COLO668 (cell line): ENCODE measurements at regions not wholly inside any gene's neighbourhood (a gene's known extent, or its start where the extent isn't known, plus 50 kb on each side); places are given as distances from the start of the nearest gene placed in this dataset.

Experiments
- DNase-seq: peaks from one replicate; lab custom pipeline; 2025; ENCODE audit not compliant: unreplicated experiment; lab: John Stamatoyannopoulos, UW

GRCh38 chr4:11898796-11899195, 470.1 kb upstream of the HS3ST1 start:
- DNase-seq: no peak

DNA sequence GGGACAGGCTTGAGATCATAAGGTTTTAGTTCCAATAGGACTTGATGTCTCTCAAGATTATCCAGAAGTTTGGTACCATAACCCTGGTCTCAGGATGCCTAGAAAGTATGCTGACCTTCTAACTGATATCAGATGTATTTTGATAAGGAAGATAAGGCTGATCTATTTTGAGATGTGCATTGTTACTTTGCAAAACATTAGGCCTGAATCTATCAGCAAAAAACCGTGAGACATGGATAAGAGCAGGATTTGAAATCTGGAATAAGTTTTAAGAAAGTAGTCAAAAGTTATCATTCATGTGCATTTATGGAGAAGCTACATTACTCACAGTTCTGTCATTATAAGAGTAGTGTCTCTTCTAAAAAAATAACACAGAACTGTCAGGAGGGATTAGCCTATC, 467.1 kb upstream of the HS3ST1 start:
- DNase-seq: no peak

GRCh38 chr4:11894977-11895376, 466.3 kb upstream of the HS3ST1 start:
- no peak for DNase-seq

GRCh38 chr4:11894221-11894620, 465.5 kb upstream of the HS3ST1 start:
- DNase-seq: no peak

DNA sequence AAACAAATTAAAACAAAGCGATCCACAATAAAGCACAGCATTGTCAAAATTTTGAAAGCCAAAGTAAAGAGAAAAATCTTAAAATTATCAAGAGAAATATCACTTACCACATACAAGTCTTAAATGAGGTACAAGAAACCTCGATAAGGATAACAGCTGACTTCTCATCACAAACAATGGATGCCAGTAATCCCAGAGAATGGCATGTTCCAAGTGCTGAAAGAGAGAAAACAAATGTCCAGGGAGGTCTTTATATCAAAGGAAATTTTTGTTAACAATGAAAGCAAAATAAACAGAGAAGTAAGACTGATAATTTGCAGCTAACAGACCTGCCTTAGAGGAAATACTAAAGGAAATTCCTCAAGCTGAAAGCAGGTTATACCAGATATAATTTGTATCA, 460.4 kb upstream of the HS3ST1 start:
- no peak for DNase-seq

GRCh38 chr4:11881947-11882346, 453.3 kb upstream of the HS3ST1 start:
- no peak for DNase-seq

- DNase-seq: no peak
Observed at GRCh38 chr4:11881364-11881763, 452.7 kb upstream of the HS3ST1 start.

GRCh38 chr4:11878241-11878640, 449.5 kb upstream of the HS3ST1 start:
- DNase-seq: no peak

GRCh38 chr4:11876104-11876503, 447.4 kb upstream of the HS3ST1 start:
- DNase-seq: no peak

GRCh38 chr4:11869191-11869870, 440.6 kb upstream of the HS3ST1 start:
- DNase-seq: no peak

DNA sequence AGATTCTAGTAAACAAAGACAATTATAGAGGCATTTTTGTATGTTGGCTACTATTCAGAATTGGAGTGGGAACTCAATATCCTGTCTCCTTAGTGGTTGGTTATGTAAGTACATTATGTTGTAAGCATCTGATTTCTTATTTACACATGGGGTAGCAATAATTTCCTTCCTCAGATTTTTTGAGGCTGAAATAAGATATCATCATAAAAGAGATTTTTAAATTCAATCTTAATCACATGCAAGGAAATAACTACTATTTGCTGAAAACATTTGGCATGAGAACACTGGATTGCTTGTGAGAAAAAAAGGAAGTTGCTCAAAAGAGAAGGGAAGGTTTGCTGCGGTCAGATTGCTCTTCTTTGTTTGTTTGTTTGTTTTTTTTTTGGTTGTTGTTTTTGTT, 437.7 kb upstream of the HS3ST1 start:
- no peak for DNase-seq

DNA sequence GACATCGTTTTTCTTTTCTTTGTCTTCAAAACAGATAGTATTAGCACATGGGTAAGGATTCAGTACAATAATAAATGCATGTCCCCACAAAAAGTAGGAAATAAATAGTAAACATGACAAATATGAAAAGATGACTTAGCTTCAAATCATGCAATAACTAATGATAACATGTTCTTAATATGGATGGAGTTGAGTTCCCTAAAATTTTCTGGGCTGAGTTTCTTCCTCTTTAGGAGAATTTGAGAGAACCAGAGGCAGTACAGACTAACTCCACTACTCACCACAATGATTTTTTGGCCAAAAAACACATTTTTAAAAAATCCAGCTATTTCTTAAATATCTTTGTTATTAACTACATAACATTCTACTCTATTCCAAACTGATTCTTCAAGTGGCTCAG, 432.3 kb upstream of the HS3ST1 start:
- DNase-seq: no peak

- no peak for DNase-seq
Observed at GRCh38 chr4:11857881-11858280, 429.2 kb upstream of the HS3ST1 start.

DNA sequence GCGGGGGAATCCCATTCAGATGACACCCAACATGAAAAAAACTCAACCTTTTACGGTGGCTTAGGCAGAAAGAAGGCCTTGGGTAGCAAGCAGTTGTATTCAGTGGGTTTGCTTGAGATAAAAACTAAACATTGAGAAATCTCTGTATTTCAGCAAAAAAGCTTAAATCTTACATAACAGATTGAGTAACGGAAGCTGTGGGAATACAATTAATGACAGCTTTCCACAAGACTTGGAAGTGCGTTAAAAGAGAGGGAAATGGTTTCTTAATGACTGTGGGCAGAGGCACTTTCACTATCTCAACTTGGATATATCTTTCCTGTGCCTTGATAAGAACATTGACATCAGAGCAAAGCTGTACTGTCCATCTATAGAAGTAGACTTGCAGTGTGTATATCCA, 418.5 kb upstream of the HS3ST1 start:
- DNase-seq: no peak

- no peak for DNase-seq
Observed at GRCh38 chr4:11843927-11844326, 415.2 kb upstream of the HS3ST1 start.

GRCh38 chr4:11843340-11843739, 414.6 kb upstream of the HS3ST1 start:
- no peak for DNase-seq

GRCh38 chr4:11842620-11843263, 414.0 kb upstream of the HS3ST1 start:
- no peak for DNase-seq

- DNase-seq: no peak
Observed at GRCh38 chr4:11839889-11840288, 411.2 kb upstream of the HS3ST1 start.

DNA sequence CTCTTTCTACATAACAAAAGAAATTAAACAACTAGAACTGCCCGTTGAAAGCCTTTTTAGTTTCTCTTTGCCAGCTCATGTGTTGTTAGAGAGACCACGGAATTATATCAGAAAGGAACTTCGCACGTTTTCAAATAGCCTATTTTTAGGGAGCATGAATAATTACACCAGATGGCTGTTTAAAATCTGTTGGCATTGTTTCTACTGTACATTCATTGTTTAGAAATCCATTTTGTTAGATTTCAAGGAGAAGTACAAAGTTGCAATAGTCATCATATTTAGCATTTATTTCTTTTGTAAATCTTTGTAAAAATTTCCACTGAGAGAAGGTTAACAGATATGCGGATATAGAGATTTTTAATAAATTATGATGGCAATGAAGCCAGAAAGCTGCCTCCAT, 403.0 kb upstream of the HS3ST1 start:
- no peak for DNase-seq

- DNase-seq: no peak
Observed at GRCh38 chr4:11824566-11824965, 395.9 kb upstream of the HS3ST1 start.

GRCh38 chr4:11821772-11822430, 393.2 kb upstream of the HS3ST1 start:
- DNase-seq: no peak

DNA sequence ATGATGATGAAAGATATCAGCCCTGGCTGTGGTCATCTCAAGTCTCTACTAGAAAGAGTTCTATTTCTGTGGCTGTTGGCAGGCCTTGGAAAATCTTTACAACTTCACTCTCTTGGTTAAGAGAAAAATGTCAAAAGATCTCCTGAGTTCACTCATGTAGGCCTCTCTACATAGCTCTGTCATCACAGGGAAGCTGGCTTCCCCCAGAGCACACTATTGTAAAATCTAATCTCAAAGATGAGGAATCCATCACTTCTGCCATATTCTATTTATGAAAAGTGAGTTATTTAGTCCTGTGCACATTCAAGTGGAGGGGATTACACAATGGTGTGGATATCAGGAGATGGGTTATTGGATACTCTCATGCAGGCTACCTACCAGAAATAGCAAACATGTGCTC, 388.4 kb upstream of the HS3ST1 start:
- DNase-seq: no peak
